ENCODE measurements at regions not wholly inside any gene's neighbourhood (a gene's known extent, or its start where the extent isn't known, plus 50 kb on each side); places are given as distances from the start of the nearest gene placed in this dataset.

GRCh38 chr7:67875558-67875957 lies 878.9 kb downstream of the TYW1 start:
- TF ChIP-seq POLR2A (IDR thresholded peaks at IDR 0.05) = no peak
- no peak for TF ChIP-seq CTCF (IDR thresholded peaks at IDR 0.05)
